GM21576 (cell line): ENCODE measurements at regions not wholly inside any gene's neighbourhood (a gene's known extent, or its start where the extent isn't known, plus 50 kb on each side); places are given as distances from the start of the nearest gene placed in this dataset.
"Not testable (repeated sequence)": the region's sequence is repeated elsewhere in the genome, so short reads cannot be mapped to it uniquely, and the experiment has no call there.

ENCODE experiments used
- ATAC-seq: cut with Tn5 transposase; IDR thresholded peaks from one replicate; pipeline ENCODE4 v1.9.1; 2021; ENCODE audit warnings: mild to moderate bottlenecking, moderate library complexity; ENCODE audit not compliant: unreplicated experiment

GRCh38 chr7:3159926-3160325, 116.3 kb upstream of the CARD11 start:
- ATAC-seq, result not testable (repeated sequence)

DNA sequence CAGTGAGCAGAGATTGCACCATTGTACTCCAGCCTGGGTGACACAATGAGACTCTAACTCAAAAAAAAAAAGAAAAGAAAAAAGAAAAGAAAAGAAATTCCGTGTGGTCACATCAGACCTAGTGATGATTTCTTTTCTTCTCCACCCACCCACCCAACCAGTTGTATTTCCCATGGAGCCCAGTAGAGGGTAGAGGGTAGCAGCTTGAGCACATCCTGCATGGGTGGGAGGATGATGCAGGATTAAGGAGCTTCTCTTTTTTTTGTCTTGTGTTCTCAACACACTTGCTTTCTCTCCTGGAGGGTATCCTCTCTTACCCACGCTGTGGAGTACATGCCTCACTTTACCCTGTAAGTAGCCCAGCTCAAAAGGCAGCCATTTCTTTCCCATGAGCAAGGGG, 118.6 kb upstream of the CARD11 start:
- no peak for ATAC-seq

- ATAC-seq, result not testable (repeated sequence)
Observed at GRCh38 chr7:3162798-3163197, 119.1 kb upstream of the CARD11 start.

GRCh38 chr7:3164380-3164792, 120.7 kb upstream of the CARD11 start:
- ATAC-seq, result no peak

- ATAC-seq, result no peak
Observed at GRCh38 chr7:3165681-3166580, 122.3 kb upstream of the CARD11 start.

- ATAC-seq, result no peak
Observed at GRCh38 chr7:3167551-3167950, 123.9 kb upstream of the CARD11 start.

DNA sequence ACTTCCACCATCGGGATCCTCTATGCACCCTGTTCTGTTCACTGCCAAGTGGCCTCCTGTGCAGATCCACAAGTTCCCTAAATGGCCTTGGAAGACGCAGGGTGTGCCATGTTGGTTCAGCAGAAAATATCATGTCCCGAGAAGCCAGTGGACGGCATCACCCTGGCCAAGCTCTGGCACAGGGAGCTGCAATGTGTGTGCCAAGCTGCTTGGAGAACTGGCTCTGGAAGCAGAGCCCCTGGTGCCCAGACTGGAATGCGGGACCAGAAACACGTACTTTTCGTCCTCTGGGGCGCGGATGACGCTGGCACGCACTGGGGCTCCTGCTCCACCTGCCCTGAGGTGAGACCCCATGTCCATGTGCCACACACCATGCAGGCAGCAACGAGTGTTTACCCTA, 124.7 kb upstream of the CARD11 start:
- ATAC-seq, result no peak

- ATAC-seq, result no peak
Observed at GRCh38 chr7:3168869-3169268, 125.2 kb upstream of the CARD11 start.

GRCh38 chr7:3172768-3173280, 128.2 kb upstream of the SDK1 start:
- ATAC-seq, result no peak

DNA sequence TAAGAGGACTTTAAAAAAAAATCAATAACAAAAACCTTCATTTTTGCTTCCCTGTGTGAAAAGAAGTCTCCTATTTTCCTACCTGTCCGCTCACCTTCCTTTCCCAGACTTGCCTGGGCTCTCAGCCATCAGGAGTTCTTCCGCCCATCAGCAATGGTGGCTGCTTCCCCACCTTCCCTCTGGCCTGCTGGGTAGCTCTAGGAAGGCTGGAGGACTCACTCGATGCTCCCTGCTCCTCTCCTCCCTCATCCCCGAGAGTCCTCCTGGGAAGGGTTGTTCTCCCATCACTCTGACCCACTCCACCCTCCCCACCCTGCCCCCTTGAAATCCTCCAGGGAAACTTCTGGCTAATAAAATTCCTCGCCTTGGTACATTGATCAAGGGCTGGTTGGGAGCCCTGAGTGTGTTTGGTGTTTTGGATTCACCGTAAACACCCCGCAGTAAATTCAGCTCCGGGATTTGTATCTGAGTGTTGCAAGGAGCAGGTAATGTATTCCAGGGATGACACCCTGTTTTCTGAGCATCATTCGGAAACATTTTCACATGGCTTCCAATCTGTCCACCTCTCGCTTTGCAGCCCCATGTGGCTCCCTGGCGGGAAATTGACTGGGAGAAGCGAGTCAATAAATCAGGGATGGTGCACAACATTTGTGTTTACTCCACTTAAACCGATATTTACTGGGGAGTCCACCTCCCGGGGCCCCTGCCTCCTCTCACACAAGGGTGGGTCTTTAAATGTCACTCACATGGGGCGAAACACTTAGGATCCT, 126.4 kb upstream of the SDK1 start:
- ATAC-seq, result no peak

- no peak for ATAC-seq
Observed at GRCh38 chr7:3175285-3175902, 125.7 kb upstream of the SDK1 start.

GRCh38 chr7:3176112-3177000, 124.7 kb upstream of the SDK1 start:
- no peak for ATAC-seq

- no peak for ATAC-seq
Observed at GRCh38 chr7:3177271-3177670, 123.8 kb upstream of the SDK1 start.

GRCh38 chr7:3179456-3179855, 121.6 kb upstream of the SDK1 start:
- no peak for ATAC-seq

DNA sequence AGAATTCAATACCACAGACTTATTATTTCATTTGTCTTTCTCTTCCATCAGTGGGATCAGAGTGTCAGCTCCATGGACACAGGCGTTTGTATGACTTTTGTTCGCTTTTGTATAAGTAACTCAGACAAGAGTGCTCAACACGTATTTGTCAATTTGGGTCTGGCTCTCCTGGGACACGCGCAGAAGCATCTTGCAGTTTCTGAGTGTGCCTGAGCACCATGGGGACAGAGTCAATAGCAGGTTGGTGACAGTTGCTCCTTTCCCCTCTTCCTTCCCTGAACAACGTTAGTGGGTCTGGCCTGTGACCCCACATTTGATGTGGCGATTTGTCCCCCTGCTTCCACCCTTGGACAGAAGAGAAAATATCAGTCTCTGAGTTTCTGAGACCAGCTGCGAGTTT, 120.4 kb upstream of the SDK1 start:
- no peak for ATAC-seq

DNA sequence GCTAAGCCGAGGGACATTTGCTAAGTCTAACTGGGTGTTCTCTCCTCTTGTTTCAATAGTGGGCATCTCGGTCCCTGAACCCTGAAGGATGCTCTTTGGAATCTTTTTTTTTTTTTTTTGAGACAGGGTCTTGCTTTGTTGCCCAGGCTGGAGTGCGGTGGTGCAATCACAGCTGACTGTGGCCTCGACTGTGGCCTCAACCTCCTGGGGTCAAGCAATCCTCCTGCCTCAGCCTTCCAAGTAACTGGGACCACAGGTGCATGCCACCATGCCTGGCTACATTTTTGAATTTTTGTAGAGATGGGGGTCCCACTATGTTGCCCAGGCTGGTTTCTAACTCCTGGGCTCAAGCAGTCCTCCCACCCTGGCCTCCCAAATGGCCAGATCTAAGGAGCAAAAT, 119.0 kb upstream of the SDK1 start:
- not testable (repeated sequence) for ATAC-seq

GRCh38 chr7:3187444-3188040, 113.5 kb upstream of the SDK1 start:
- no peak for ATAC-seq

- no peak for ATAC-seq
Observed at GRCh38 chr7:3188946-3189345, 112.1 kb upstream of the SDK1 start.

GRCh38 chr7:3191548-3191947, 109.5 kb upstream of the SDK1 start:
- no peak for ATAC-seq

- ATAC-seq, result no peak
Observed at GRCh38 chr7:3192669-3193068, 108.4 kb upstream of the SDK1 start.
